T-helper 17 cell (primary cell): ENCODE measurements at regions not wholly inside any gene's neighbourhood (a gene's known extent, or its start where the extent isn't known, plus 50 kb on each side); places are given as distances from the start of the nearest gene placed in this dataset.

Experiments
- ATAC-seq: fragments of 150-1000 bp; cut with Tn5 transposase; 2 replicates; pipeline ENCODE4 v1.10.0; 2021; ENCODE audit warnings: mild to moderate bottlenecking, moderate library complexity
- DNase-seq, 3 donors: peaks; one replicate each; pipeline versions ENCODE4 v3.0.0 to v3.0.0-alpha.2; 2020 to 2021
- H3K9me3 ChIP-seq: one replicate; pipeline ENCODE4 v1.7.0; 2013; ENCODE audit warnings: low read length, mild to moderate bottlenecking; ENCODE audit not compliant: control insufficient read depth, poor library complexity, severe bottlenecking
- H3K27ac Mint-ChIP-seq: one replicate; pipeline ENCODE4 v1.8.0; 2022; ENCODE audit warnings: mild to moderate bottlenecking, moderate library complexity, mixed read lengths
- H3K27me3 Mint-ChIP-seq: one replicate; pipeline ENCODE4 v1.8.0; 2022; ENCODE audit warnings: mixed read lengths
- H3K36me3 Mint-ChIP-seq: one replicate; pipeline ENCODE4 v1.8.0; 2022; ENCODE audit warnings: low read depth, mixed read lengths
- H3K4me1 Mint-ChIP-seq: one replicate; pipeline ENCODE4 v1.8.0; 2022; ENCODE audit warnings: mild to moderate bottlenecking, mixed read lengths
- H3K4me3 Mint-ChIP-seq: one replicate; pipeline ENCODE4 v1.8.0; 2022; ENCODE audit warnings: mild to moderate bottlenecking, moderate library complexity, mixed read lengths

GRCh38 chr2:120854766-120855530 is 119.3 kb downstream of the GLI2 start:
- no peak overlapping the region for H3K4me3 Mint-ChIP-seq
- no peaks in the 10 kb centered on the region for H3K4me1 Mint-ChIP-seq
- no peaks in the 10 kb centered on the region for H3K9me3 ChIP-seq
- DNase-seq (no peak), ATAC-seq (no peak)
- H3K27me3 Mint-ChIP-seq: peaks cover 4% of the 10 kb centered on the region
- H3K27ac Mint-ChIP-seq: no peak overlapping the region
- no peaks in the 10 kb centered on the region for H3K36me3 Mint-ChIP-seq

GRCh38 chr2:120855855-120856405 is 120.3 kb downstream of the GLI2 start:
- H3K36me3 Mint-ChIP-seq: no peaks in the 10 kb centered on the region
- ATAC-seq (no peak), DNase-seq (no peak)
- H3K4me3 Mint-ChIP-seq: no peak overlapping the region
- H3K27ac Mint-ChIP-seq: no peak overlapping the region
- no peaks in the 10 kb centered on the region for H3K9me3 ChIP-seq
- H3K4me1 Mint-ChIP-seq: no peaks in the 10 kb centered on the region
- H3K27me3 Mint-ChIP-seq: peaks cover 10% of the 10 kb centered on the region

GRCh38 chr2:120856421-120856862 is 120.8 kb downstream of the GLI2 start:
- no peak for ATAC-seq
- H3K9me3 ChIP-seq: no peaks in the 10 kb centered on the region
- DNase-seq: no peak
- Mint-ChIP-seq H3K27ac (no peak overlapping the region), H3K4me3 (no peak overlapping the region), H3K4me1 (no peaks in the 10 kb centered on the region), H3K27me3 (peaks cover 10% of the 10 kb centered on the region), H3K36me3 (no peaks in the 10 kb centered on the region)

- H3K27ac Mint-ChIP-seq: no peak overlapping the region
- no peak for DNase-seq
- peaks cover 10% of the 10 kb centered on the region for H3K27me3 Mint-ChIP-seq
- H3K9me3 ChIP-seq: no peaks in the 10 kb centered on the region
- no peaks in the 10 kb centered on the region for H3K36me3 Mint-ChIP-seq
- ATAC-seq: no peak
- no peak overlapping the region for H3K4me3 Mint-ChIP-seq
- no peaks in the 10 kb centered on the region for H3K4me1 Mint-ChIP-seq
Observed at GRCh38 chr2:120857422-120857821, 121.8 kb downstream of the GLI2 start.

GRCh38 chr2:120857931-120858330 is 122.3 kb downstream of the GLI2 start:
- H3K27ac Mint-ChIP-seq: no peak overlapping the region
- H3K27me3 Mint-ChIP-seq: peaks cover 7% of the 10 kb centered on the region
- H3K9me3 ChIP-seq: no peaks in the 10 kb centered on the region
- H3K4me3 Mint-ChIP-seq: no peak overlapping the region
- ATAC-seq: no peak
- no peaks in the 10 kb centered on the region for H3K36me3 Mint-ChIP-seq
- H3K4me1 Mint-ChIP-seq: no peaks in the 10 kb centered on the region
- DNase-seq: no peak

- H3K27ac Mint-ChIP-seq: no peak overlapping the region
- H3K27me3 Mint-ChIP-seq: peaks cover 7% of the 10 kb centered on the region
- ATAC-seq (no peak), DNase-seq (no peak)
- no peaks in the 10 kb centered on the region for H3K36me3 Mint-ChIP-seq
- H3K4me3 Mint-ChIP-seq: no peak overlapping the region
- H3K9me3 ChIP-seq: no peaks in the 10 kb centered on the region
- no peaks in the 10 kb centered on the region for H3K4me1 Mint-ChIP-seq
Observed at GRCh38 chr2:120858361-120859106, 122.9 kb downstream of the GLI2 start.

- Mint-ChIP-seq H3K36me3 (no peaks in the 10 kb centered on the region), H3K4me3 (no peak overlapping the region), H3K27ac (no peak overlapping the region), H3K27me3 (peaks cover 12% of the 10 kb centered on the region), H3K4me1 (no peaks in the 10 kb centered on the region)
- no peaks in the 10 kb centered on the region for H3K9me3 ChIP-seq
- no peak for DNase-seq
- no peak for ATAC-seq
Observed at GRCh38 chr2:120859128-120859527, 123.5 kb downstream of the GLI2 start.

GRCh38 chr2:120859814-120860578 is 124.3 kb downstream of the GLI2 start:
- no peaks in the 10 kb centered on the region for H3K4me1 Mint-ChIP-seq
- no peaks in the 10 kb centered on the region for H3K9me3 ChIP-seq
- no peak overlapping the region for H3K4me3 Mint-ChIP-seq
- ATAC-seq (no peak), DNase-seq (no peak)
- no peaks in the 10 kb centered on the region for H3K36me3 Mint-ChIP-seq
- H3K27me3 Mint-ChIP-seq: peaks cover 13% of the 10 kb centered on the region
- H3K27ac Mint-ChIP-seq: no peak overlapping the region

GRCh38 chr2:120860579-120860922 is 124.9 kb downstream of the GLI2 start:
- no peak overlapping the region for H3K27ac Mint-ChIP-seq
- no peak overlapping the region for H3K4me3 Mint-ChIP-seq
- no peaks in the 10 kb centered on the region for H3K4me1 Mint-ChIP-seq
- H3K9me3 ChIP-seq: no peaks in the 10 kb centered on the region
- H3K27me3 Mint-ChIP-seq: peaks cover 13% of the 10 kb centered on the region
- H3K36me3 Mint-ChIP-seq: no peaks in the 10 kb centered on the region
- DNase-seq (no peak), ATAC-seq (no peak)

GRCh38 chr2:120861191-120861575 is 125.5 kb downstream of the GLI2 start:
- H3K9me3 ChIP-seq: no peaks in the 10 kb centered on the region
- Mint-ChIP-seq H3K27ac (no peak overlapping the region), H3K4me1 (no peaks in the 10 kb centered on the region), H3K27me3 (peaks cover 16% of the 10 kb centered on the region), H3K36me3 (no peaks in the 10 kb centered on the region), H3K4me3 (no peak overlapping the region)
- ATAC-seq (no peak), DNase-seq (no peak)

- H3K27ac Mint-ChIP-seq: no peak overlapping the region
- ATAC-seq (no peak), DNase-seq (no peak)
- H3K36me3 Mint-ChIP-seq: no peaks in the 10 kb centered on the region
- H3K4me1 Mint-ChIP-seq: no peaks in the 10 kb centered on the region
- H3K27me3 Mint-ChIP-seq: peaks cover 19% of the 10 kb centered on the region
- no peak overlapping the region for H3K4me3 Mint-ChIP-seq
- H3K9me3 ChIP-seq: no peaks in the 10 kb centered on the region
Observed at GRCh38 chr2:120861576-120862191, 126.0 kb downstream of the GLI2 start.

- ATAC-seq: no peak
Observed at GRCh38 chr2:120862201-120863060, 126.8 kb downstream of the GLI2 start.

More at GRCh38 chr2:120862201-120863060, 126.8 kb downstream of the GLI2 start:
- H3K27ac Mint-ChIP-seq: no peak overlapping the region
- peaks cover 24% of the 10 kb centered on the region for H3K27me3 Mint-ChIP-seq
- no peaks in the 10 kb centered on the region for H3K4me1 Mint-ChIP-seq
- no peak overlapping the region for H3K4me3 Mint-ChIP-seq
- no peaks in the 10 kb centered on the region for H3K36me3 Mint-ChIP-seq
- DNase-seq: no peak
- H3K9me3 ChIP-seq: no peaks in the 10 kb centered on the region
